ENCODE measurements at regions not wholly inside any gene's neighbourhood (a gene's known extent, or its start where the extent isn't known, plus 50 kb on each side); places are given as distances from the start of the nearest gene placed in this dataset.

- DNase-seq (ENCODE audit: extremely low read depth in 1 of 4, low spot score in 3 of 4): no peak
- 45% methylated on average over 13 of the region's 21 CpGs for WGBS (ENCODE audit: insufficient coverage, low coverage, missing lambda C conversion rate)
- intact Hi-C loops (cut with micrococcal nuclease): no loop called here
- Histone ChIP-seq H3K4me2 (ENCODE audit: insufficient read depth, low read length) (no peak overlapping the region), H3K27ac (ENCODE audit: extremely low read depth, low read depth, low read length) (no peak overlapping the region), H3K79me2 (ENCODE audit: control insufficient read depth, insufficient read depth, low read length) (no peaks in the 10 kb centered on the region), H3K9me3 (replicated peaks; ENCODE audit: control insufficient read depth, insufficient read depth, low read depth, low read length) (no peaks in the 10 kb centered on the region; the same call in 1 of the 2 replicates), H3K36me3 (ENCODE audit: control insufficient read depth, insufficient read depth, low read length) (no peaks in the 10 kb centered on the region), H3K4me3 (no peak overlapping the region), H4K20me1 (replicated peaks; ENCODE audit: control insufficient read depth, insufficient read depth, low read length) (no peaks in the 10 kb centered on the region), H3K9me1 (ENCODE audit: control insufficient read depth, insufficient read depth, low read length) (no peaks in the 10 kb centered on the region), H3K4me1 (replicated peaks in 1 of 2; ENCODE audit: control insufficient read depth in 2 of 2, insufficient read depth in 2 of 2, low read length in 2 of 2) (peaks cover 0 to 6% of the 10 kb centered on the region in 2 experiments; a peak in 1 of 5 replicates), H3K9ac (ENCODE audit: insufficient read depth in 1 of 2, low read depth in 2 of 2, low read length in 2 of 2) (no peak overlapping the region), H2AFZ (ENCODE audit: low read depth, low read length) (no peak overlapping the region; the same call in 1 of the 2 replicates), H3K27me3 (ENCODE audit: control insufficient read depth in 2 of 2, insufficient read depth in 2 of 2, low read length in 2 of 2) (no peaks in the 10 kb centered on the region)
- ChIA-PET POLR2A (no interaction called here), CTCF (ENCODE audit: low intra/inter-chr PET ratio) (no interaction called here)
- in situ Hi-C loops (cut with MboI): no loop called here
- no peak for ATAC-seq
- TF ChIP-seq SMARCB1 (IDR thresholded peaks at IDR 0.05; ENCODE audit: insufficient read length, low read depth) (no peak), MBD2 (IDR thresholded peaks at IDR 0.05; ENCODE audit: borderline replicate concordance, low read depth) (no peak), SREBF1 (IDR thresholded peaks at IDR 0.05; ENCODE audit: borderline replicate concordance, low read depth, low read length) (no peak), CBFB (CRISPR knock-in tag; IDR thresholded peaks at IDR 0.05) (no peak), NCOA4 (IDR thresholded peaks at IDR 0.05; ENCODE audit: partially characterized antibody) (no peak), ZNF174 (CRISPR knock-in tag; IDR thresholded peaks at IDR 0.05) (no peak), RBM22 (IDR thresholded peaks at IDR 0.05; ENCODE audit: low read depth, low read length, poor library complexity, severe bottlenecking) (no peak), THRAP3 (IDR thresholded peaks at IDR 0.05; ENCODE audit: borderline replicate concordance) (no peak), POLR2A (conservative IDR thresholded peaks at IDR 0.05) (no peak), KLF6 (CRISPR knock-in tag; IDR thresholded peaks at IDR 0.05; ENCODE audit: borderline replicate concordance) (no peak), HEY1 (CRISPR knock-in tag; IDR thresholded peaks at IDR 0.05; ENCODE audit: borderline replicate concordance) (no peak), MTA1 (IDR thresholded peaks at IDR 0.05; ENCODE audit: borderline replicate concordance) (no peak), ZC3H8 (IDR thresholded peaks at IDR 0.05) (no peak), XRCC5 (IDR thresholded peaks at IDR 0.05; ENCODE audit: low read depth, low read length) (no peak), NCOA6 (IDR thresholded peaks at IDR 0.05) (no peak), DNMT1 (IDR thresholded peaks at IDR 0.05) (no peak), HNRNPK (IDR thresholded peaks at IDR 0.05; ENCODE audit: low read depth, low read length, poor library complexity, severe bottlenecking) (no peak), GATAD2A (IDR thresholded peaks at IDR 0.05) (no peak)
- TF ChIP-seq, protein P1, sequence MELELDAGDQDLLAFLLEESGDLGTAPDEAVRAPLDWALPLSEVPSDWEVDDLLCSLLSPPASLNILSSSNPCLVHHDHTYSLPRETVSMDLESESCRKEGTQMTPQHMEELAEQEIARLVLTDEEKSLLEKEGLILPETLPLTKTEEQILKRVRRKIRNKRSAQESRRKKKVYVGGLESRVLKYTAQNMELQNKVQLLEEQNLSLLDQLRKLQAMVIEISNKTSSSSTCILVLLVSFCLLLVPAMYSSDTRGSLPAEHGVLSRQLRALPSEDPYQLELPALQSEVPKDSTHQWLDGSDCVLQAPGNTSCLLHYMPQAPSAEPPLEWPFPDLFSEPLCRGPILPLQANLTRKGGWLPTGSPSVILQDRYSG (tag; conservative IDR thresholded peaks at IDR 0.05; ENCODE audit: low read depth): no peak
- TF ChIP-seq, protein P2, sequence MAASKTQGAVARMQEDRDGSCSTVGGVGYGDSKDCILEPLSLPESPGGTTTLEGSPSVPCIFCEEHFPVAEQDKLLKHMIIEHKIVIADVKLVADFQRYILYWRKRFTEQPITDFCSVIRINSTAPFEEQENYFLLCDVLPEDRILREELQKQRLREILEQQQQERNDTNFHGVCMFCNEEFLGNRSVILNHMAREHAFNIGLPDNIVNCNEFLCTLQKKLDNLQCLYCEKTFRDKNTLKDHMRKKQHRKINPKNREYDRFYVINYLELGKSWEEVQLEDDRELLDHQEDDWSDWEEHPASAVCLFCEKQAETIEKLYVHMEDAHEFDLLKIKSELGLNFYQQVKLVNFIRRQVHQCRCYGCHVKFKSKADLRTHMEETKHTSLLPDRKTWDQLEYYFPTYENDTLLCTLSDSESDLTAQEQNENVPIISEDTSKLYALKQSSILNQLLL (CRISPR knock-in tag; IDR thresholded peaks at IDR 0.05; ENCODE audit: borderline replicate concordance): no peak
- FAIRE-seq: no peak
- no TSS peak for BruUV-seq (replicated peaks)
Observed at GRCh38 chr1:233514946-233515391, 98.9 kb upstream of the KCNK1 start.
